HepG2 (cell line): ENCODE measurements at regions not wholly inside any gene's neighbourhood (a gene's known extent, or its start where the extent isn't known, plus 50 kb on each side); places are given as distances from the start of the nearest gene placed in this dataset.

Source experiments
- ATAC-seq: fragments of 200-7000 bp; cut with Tn5 transposase; 3 replicates; pipeline ENCODE4 v1.9.1; 2020; ENCODE audit warnings: mild to moderate bottlenecking, moderate library complexity
- BruUV-seq: library from RNA; stranded (reverse); fragments of 400-500 nt; replicated peaks from 2 replicates; lab custom pipeline; 2021; lab: Mats Ljungman, UMichigan
- CTCF ChIA-PET: fragments of 300-600 bp; formaldehyde crosslinking; extraction: SDS; loops from one replicate; lab custom pipeline; 2021; ENCODE audit warnings: low total read pairs, inconsistent platforms, low intra/inter-chr PET ratio; lab: Yijun Ruan, JAX
- POLR2A ChIA-PET: fragments of 350-600 bp; sonication (Branson Sonifier 250); formaldehyde crosslinking; loops from one replicate; lab custom pipeline; 2020; ENCODE audit warnings: antibody characterized with exemption, inconsistent platforms; lab: Yijun Ruan, JAX
- DNase-seq: peaks from one replicate; pipeline ENCODE4 v3.0.0-alpha.2; 2015; ENCODE audit warnings: low spot score
- FAIRE-seq: peaks from 3 replicates; lab custom pipeline; 2011; peaks lifted over from hg19 to GRCh38; lab: Jason Lieb, UNC
- H2AFZ ChIP-seq: one replicate; pipeline ENCODE4 v1.6.1; 2011; ENCODE audit warnings: low read length, inconsistent platforms
- H3K27ac ChIP-seq: fragments of 300-600 bp; 3 replicates; pipeline ENCODE4 v1.8.0; 2011; ENCODE audit warnings: mixed run types, mild to moderate bottlenecking, mixed read lengths, low read length, inconsistent platforms; ENCODE audit not compliant: insufficient read depth; ENCODE audit errors: extremely low read length
- H3K27me3 ChIP-seq, 2 experiments: fragments of 200-600 bp in 1 of 2; 2 replicates in 1 of 2; 3 replicates in 1 of 2; pipeline versions ENCODE4 v1.6.0 to v1.8.0; 2011; ENCODE audit warnings: low read length in 2 of 2, mild to moderate bottlenecking in 2 of 2, moderate library complexity in 2 of 2, inconsistent platforms in 1 of 2; ENCODE audit not compliant: insufficient read depth in 2 of 2, control insufficient read depth in 1 of 2
- H3K36me3 ChIP-seq, 2 experiments: fragments of 200-600 bp in 1 of 2; replicated peaks in 1 of 2; 2 replicates in 1 of 2; 3 replicates in 1 of 2; pipeline versions ENCODE4 v1.5.1 to v1.8.0; 2011; ENCODE audit warnings: low read length in 2 of 2, inconsistent platforms in 1 of 2; ENCODE audit not compliant: insufficient read depth in 2 of 2, control insufficient read depth in 1 of 2
- H3K4me1 ChIP-seq: 2 replicates; pipeline ENCODE4 v1.5.1; 2012; ENCODE audit warnings: low read length, inconsistent platforms; ENCODE audit not compliant: insufficient read depth
- H3K4me2 ChIP-seq: 2 replicates; pipeline ENCODE4 v1.6.0; 2011; ENCODE audit warnings: low read depth, low read length, inconsistent platforms
- H3K4me3 ChIP-seq, 3 experiments: fragments of 200-600 bp in 1 of 3; sonication (generic), shearing (Covaris generic) in 1 of 3; replicated peaks in 1 of 3; 2 replicates each; pipeline ENCODE4 v1.5.1; 2011 to 2016; ENCODE audit warnings: low read length in 3 of 3, inconsistent platforms in 2 of 3, low read depth in 2 of 3, mild to moderate bottlenecking in 2 of 3, control low read depth in 1 of 3, mixed read lengths in 1 of 3; ENCODE audit not compliant: insufficient read depth in 1 of 3
- H3K79me2 ChIP-seq: one replicate; pipeline ENCODE4 v1.6.1; 2011; ENCODE audit warnings: low read length, inconsistent platforms; ENCODE audit not compliant: insufficient read depth
- H3K9ac ChIP-seq: 2 replicates; pipeline ENCODE4 v1.6.0; 2011; ENCODE audit warnings: mild to moderate bottlenecking, low read depth, low read length, inconsistent platforms; ENCODE audit not compliant: insufficient read depth
- H3K9me3 ChIP-seq: 2 replicates; pipeline ENCODE4 v1.5.1; 2012; ENCODE audit warnings: mild to moderate bottlenecking, low read length
- H4K20me1 ChIP-seq: 2 replicates; pipeline ENCODE4 v1.6.0; 2011; ENCODE audit warnings: inconsistent platforms, mild to moderate bottlenecking, low read length, moderate library complexity; ENCODE audit not compliant: insufficient read depth
- BORCS8-MEF2B ChIP-seq: sonication (generic); formaldehyde crosslinking; IDR thresholded peaks from 2 replicates; pipeline ENCODE4 v1.8.0; 2022; ENCODE audit warnings: mild to moderate bottlenecking, missing genetic modification reagents
- EED ChIP-seq: sonication (generic); formaldehyde crosslinking; IDR thresholded peaks from 2 replicates; pipeline ENCODE4 v1.5.0; 2020; ENCODE audit warnings: mild to moderate bottlenecking, missing genetic modification reagents
- NR1H2 ChIP-seq: sonication (generic); formaldehyde crosslinking; IDR thresholded peaks from 2 replicates; pipeline ENCODE4 v1.8.1; 2022; ENCODE audit warnings: low read depth, missing genetic modification reagents, borderline replicate concordance
- RBM39 ChIP-seq: fragments of 200-400 bp; formaldehyde crosslinking; IDR thresholded peaks from one replicate; pipeline ENCODE4 v1.6.1; 2018; ENCODE audit warnings: antibody characterized with exemption, mild to moderate bottlenecking, low read depth, low read length; ENCODE audit not compliant: poor library complexity, severe bottlenecking
- RFX3 ChIP-seq: IDR thresholded peaks from 2 replicates; pipeline ENCODE4 v1.6.1; 2016; ENCODE audit warnings: missing biosample characterization, missing genetic modification reagents
- SP5 ChIP-seq: IDR thresholded peaks from 2 replicates; pipeline ENCODE4 v1.6.1; 2016; ENCODE audit warnings: low read depth, borderline replicate concordance
- TCF12 ChIP-seq, 2 experiments: fragments of 450-650 bp in 1 of 2; sonication (generic) in 1 of 2; formaldehyde crosslinking in 1 of 2; IDR thresholded peaks; 2 replicates each; pipeline versions ENCODE4 v1.6.1 to v1.8.0; 2017 to 2022; ENCODE audit warnings: antibody characterized with exemption in 1 of 2, mild to moderate bottlenecking in 1 of 2, missing genetic modification reagents in 1 of 2, moderate library complexity in 1 of 2
- TFDP1 ChIP-seq: IDR thresholded peaks from 2 replicates; pipeline ENCODE4 v1.6.1; 2016; ENCODE audit warnings: missing compliant biosample characterization, missing genetic modification reagents, borderline replicate concordance
- WIZ ChIP-seq: sonication (generic); formaldehyde crosslinking; IDR thresholded peaks from 2 replicates; pipeline ENCODE4 v1.5.1; 2020; ENCODE audit warnings: mild to moderate bottlenecking, missing genetic modification reagents
- XBP1 ChIP-seq: sonication (generic); formaldehyde crosslinking; IDR thresholded peaks from 2 replicates; pipeline ENCODE4 v1.5.0; 2020; ENCODE audit warnings: missing genetic modification reagents
- ZFP37 ChIP-seq: sonication (generic); formaldehyde crosslinking; IDR thresholded peaks from 2 replicates; pipeline ENCODE4 v1.4.0; 2020; ENCODE audit warnings: missing genetic modification reagents, borderline replicate concordance
- ZFP41 ChIP-seq: sonication (generic); formaldehyde crosslinking; IDR thresholded peaks from 2 replicates; pipeline ENCODE4 v1.4.0; 2020; ENCODE audit warnings: mild to moderate bottlenecking, missing genetic modification reagents, borderline replicate concordance
- ZIK1 ChIP-seq: sonication (generic); formaldehyde crosslinking; IDR thresholded peaks from 2 replicates; pipeline ENCODE4 v1.5.0; 2020; ENCODE audit warnings: mild to moderate bottlenecking, low read depth, missing genetic modification reagents, borderline replicate concordance
- ZNF850 ChIP-seq: sonication (generic); formaldehyde crosslinking; conservative IDR thresholded peaks from 2 replicates; pipeline ENCODE4 v1.9.0; 2021; ENCODE audit warnings: mild to moderate bottlenecking, missing genetic modification reagents
- WGBS: methylation state at CpG from one replicate; pipeline ENCODE4 v1.1.6; 2017; ENCODE audit warnings: low lambda C conversion rate; 5-methylcytosine and 5-hydroxymethylcytosine counted together
- in situ Hi-C: cut with HindIII; loops from 2 replicates; pipeline ENCODE4 v1.10.0; 2017; ENCODE audit warnings: low pct_unique_long_range_greater_than_20kb; ENCODE audit not compliant: extremely low pct_ligation_motif_present
- intact Hi-C: fragments of 100-400 bp; cut with micrococcal nuclease; formaldehyde crosslinking; loops from one replicate; pipeline ENCODE4 v1.10.0; 2022; ENCODE audit not compliant: unreplicated experiment
- TF ChIP-seq, protein P1 (sequence below): sonication (generic); formaldehyde crosslinking; IDR thresholded peaks from 2 replicates; pipeline ENCODE4 v1.4.0; 2020; ENCODE audit warnings: missing genetic modification reagents, borderline replicate concordance

- DNase-seq (no peak), FAIRE-seq (no peak), ATAC-seq (no peak)
- no TSS peak for BruUV-seq
- H3K4me1 ChIP-seq = no peaks in the 10 kb centered on the region
- no peaks in the 10 kb centered on the region for H4K20me1 ChIP-seq
- intact Hi-C loops = no loop called here
- peaks cover 36% of the 10 kb centered on the region for H3K9me3 ChIP-seq
- CTCF ChIA-PET = no interaction called here
- no peak overlapping the region for H3K4me2 ChIP-seq
- in situ Hi-C loops = no loop called here
- no peaks in the 10 kb centered on the region for H3K36me3 ChIP-seq
- 15% methylated on average over 3 of the region's 3 CpGs for WGBS
- no peak overlapping the region for H3K27ac ChIP-seq
- no peak overlapping the region for H2AFZ ChIP-seq
- H3K9ac ChIP-seq = no peak overlapping the region
- TF ChIP-seq ZFP37 (CRISPR knock-in tag) (no peak), RFX3 (no peak), ZNF850 (CRISPR knock-in tag) (no peak), XBP1 (no peak), WIZ (no peak), EED (CRISPR knock-in tag) (no peak), RBM39 (no peak), ZFP41 (CRISPR knock-in tag) (no peak), SP5 (CRISPR knock-in tag) (no peak), ZIK1 (CRISPR knock-in tag) (no peak)
- no peak overlapping the region for H3K4me3 ChIP-seq
- POLR2A ChIA-PET = no interaction called here
- H3K79me2 ChIP-seq = no peaks in the 10 kb centered on the region
- no peaks in the 10 kb centered on the region for H3K27me3 ChIP-seq
Measured at GRCh38 chr12:90520002-90520734, 434.8 kb downstream of the CCER1 start.

GRCh38 chr12:90519285-90519684 lies 435.7 kb downstream of the CCER1 start:
- H2AFZ ChIP-seq = no peak overlapping the region
- intact Hi-C loops = no loop called here
- no peak overlapping the region for H3K9ac ChIP-seq
- ChIA-PET CTCF (no interaction called here), POLR2A (no interaction called here)
- H3K79me2 ChIP-seq = no peaks in the 10 kb centered on the region
- no peaks in the 10 kb centered on the region for H3K4me1 ChIP-seq
- DNase-seq (no peak), FAIRE-seq (no peak), ATAC-seq (no peak)
- H3K4me3 ChIP-seq = no peak overlapping the region
- H3K27ac ChIP-seq = no peak overlapping the region
- in situ Hi-C loops = no loop called here
- peaks cover 32% of the 10 kb centered on the region for H3K9me3 ChIP-seq
- H3K4me2 ChIP-seq = no peak overlapping the region
- no peaks in the 10 kb centered on the region for H3K27me3 ChIP-seq
- no peaks in the 10 kb centered on the region for H4K20me1 ChIP-seq
- H3K36me3 ChIP-seq = no peaks in the 10 kb centered on the region
- BruUV-seq = no TSS peak
- TF ChIP-seq TFDP1 (CRISPR knock-in tag) (no peak), NR1H2 (CRISPR knock-in tag) (no peak), BORCS8-MEF2B (CRISPR knock-in tag) (no peak), TCF12 (IDR thresholded peaks at IDR 0.05) (no peak), TCF12 (CRISPR knock-in tag; IDR thresholded peaks at IDR 0.05) (no peak)
- TF ChIP-seq, protein P1, sequence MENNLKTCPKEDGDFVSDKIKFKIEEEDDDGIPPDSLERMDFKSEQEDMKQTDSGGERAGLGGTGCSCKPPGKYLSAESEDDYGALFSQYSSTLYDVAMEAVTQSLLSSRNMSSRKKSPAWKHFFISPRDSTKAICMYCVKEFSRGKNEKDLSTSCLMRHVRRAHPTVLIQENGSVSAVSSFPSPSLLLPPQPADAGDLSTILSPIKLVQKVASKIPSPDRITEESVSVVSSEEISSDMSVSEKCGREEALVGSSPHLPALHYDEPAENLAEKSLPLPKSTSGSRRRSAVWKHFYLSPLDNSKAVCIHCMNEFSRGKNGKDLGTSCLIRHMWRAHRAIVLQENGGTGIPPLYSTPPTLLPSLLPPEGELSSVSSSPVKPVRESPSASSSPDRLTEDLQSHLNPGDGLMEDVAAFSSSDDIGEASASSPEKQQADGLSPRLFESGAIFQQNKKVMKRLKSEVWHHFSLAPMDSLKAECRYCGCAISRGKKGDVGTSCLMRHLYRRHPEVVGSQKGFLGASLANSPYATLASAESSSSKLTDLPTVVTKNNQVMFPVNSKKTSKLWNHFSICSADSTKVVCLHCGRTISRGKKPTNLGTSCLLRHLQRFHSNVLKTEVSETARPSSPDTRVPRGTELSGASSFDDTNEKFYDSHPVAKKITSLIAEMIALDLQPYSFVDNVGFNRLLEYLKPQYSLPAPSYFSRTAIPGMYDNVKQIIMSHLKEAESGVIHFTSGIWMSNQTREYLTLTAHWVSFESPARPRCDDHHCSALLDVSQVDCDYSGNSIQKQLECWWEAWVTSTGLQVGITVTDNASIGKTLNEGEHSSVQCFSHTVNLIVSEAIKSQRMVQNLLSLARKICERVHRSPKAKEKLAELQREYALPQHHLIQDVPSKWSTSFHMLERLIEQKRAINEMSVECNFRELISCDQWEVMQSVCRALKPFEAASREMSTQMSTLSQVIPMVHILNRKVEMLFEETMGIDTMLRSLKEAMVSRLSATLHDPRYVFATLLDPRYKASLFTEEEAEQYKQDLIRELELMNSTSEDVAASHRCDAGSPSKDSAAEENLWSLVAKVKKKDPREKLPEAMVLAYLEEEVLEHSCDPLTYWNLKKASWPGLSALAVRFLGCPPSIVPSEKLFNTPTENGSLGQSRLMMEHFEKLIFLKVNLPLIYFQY (CRISPR knock-in tag) = no peak
